Esophagus mucosa (tissue), 1 donor: ENCODE measurements at regions not wholly inside any gene's neighbourhood (a gene's known extent, or its start where the extent isn't known, plus 50 kb on each side); places are given as distances from the start of the nearest gene placed in this dataset.

Experiments used
- ATAC-seq: fragments of 200-7000 bp; cut with Tn5 transposase; one replicate; pipeline ENCODE4 v1.9.1; 2020
- donor health status: DM: yes; HTN: yes; CAD: no.

GRCh38 chr3:46089237-46090011, 62.1 kb upstream of the XCR1 start:
- peak; percentile 79 for ATAC-seq

DNA sequence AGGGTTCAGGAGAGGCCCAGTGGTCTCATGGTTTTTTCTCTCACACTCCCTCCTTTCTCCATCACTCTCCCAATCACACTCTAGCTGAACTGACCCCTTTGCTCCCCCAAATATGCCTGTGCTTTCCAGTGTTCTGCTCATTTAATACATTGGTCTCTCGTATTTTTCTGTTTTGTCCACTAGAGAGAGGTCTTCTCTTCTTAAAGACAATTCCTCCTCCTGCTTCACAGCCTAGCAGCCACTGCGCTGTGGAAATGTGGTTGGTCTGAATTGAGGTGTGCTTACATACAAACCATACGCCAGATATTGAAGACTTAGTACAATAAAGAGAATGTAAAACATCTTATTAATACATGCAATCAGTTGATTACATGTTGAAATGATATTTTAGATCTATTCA, 60.6 kb upstream of the XCR1 start:
- ATAC-seq: no peak

DNA sequence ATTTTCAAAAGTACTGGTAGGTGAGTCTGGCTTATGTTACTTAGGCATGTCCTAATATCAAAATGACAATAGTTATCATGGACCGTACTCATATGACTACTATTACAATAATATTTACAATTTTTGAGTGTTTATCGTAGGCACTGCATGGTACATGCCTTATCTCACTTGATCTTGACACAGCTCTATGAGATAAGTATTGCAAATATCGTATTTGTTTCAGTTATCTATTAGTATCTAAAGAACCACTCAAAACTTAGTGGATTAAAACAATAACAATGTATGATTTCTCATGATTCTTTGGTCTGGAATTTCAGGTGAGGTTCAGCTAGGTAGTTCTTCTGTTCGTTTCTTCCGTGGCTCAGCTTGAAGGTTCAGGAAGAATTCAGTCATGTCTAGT, 59.7 kb upstream of the XCR1 start:
- no peak for ATAC-seq

DNA sequence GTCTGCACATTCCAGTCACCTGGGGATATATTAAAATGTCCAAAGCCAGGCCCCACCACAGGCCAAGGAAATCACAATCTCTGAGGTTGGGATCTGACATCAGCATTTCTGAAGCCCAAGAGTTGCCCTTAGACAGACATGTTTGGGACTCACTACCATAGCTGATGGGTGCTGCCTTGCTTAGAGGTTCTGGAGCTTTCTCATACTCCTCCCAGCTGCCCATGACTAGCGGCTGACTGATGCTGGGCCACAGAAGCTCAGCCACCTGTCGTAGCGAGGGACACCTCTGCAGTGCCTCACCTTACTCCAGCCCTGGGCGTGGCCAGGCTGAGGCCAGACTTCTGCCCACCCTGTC, 58.8 kb upstream of the XCR1 start:
- ATAC-seq: no peak

GRCh38 chr3:46085421-46086082, 58.3 kb upstream of the XCR1 start:
- peak; percentile 48 for ATAC-seq

- no peak for ATAC-seq
These were observed 56.7 kb upstream of the XCR1 start for GRCh38 chr3:46083956-46084355.

DNA sequence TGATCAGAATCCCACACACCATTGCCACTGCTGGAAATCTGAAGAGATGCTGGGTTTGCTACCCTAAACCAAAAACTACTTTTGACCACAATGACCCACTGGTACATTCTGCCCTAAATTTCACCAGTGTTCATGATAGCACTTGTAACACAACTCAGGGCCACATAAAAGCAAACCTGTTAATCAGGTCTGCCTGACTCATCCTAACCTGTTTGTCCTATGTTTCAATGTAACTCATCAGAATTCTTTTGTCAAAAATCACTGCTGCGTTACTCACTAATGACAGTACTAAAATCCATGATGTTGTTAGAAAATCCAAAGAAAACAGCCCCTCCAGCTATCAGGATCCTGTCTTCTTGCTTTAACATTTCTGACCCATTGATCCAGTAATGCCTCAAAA, 55.6 kb upstream of the XCR1 start:
- ATAC-seq: peak; percentile 78

DNA sequence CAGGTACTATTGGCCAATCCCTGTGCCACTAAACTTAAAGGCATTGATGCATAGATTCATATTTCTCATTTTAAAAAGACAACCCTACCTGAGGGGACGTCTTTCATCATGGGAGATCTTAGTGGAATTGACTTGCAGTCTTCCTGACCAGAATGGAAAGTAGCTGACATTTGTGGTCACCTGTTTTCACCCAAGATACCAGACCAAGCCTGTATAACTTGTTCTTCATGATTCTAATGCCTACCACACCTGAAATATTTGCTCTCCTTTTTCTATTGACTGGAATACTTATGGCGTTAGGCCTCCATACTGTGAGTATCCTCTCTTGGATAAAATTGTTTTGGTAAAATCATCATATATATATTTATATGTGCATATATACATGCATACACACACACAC, 54.7 kb upstream of the XCR1 start:
- peak; percentile 52 for ATAC-seq

DNA sequence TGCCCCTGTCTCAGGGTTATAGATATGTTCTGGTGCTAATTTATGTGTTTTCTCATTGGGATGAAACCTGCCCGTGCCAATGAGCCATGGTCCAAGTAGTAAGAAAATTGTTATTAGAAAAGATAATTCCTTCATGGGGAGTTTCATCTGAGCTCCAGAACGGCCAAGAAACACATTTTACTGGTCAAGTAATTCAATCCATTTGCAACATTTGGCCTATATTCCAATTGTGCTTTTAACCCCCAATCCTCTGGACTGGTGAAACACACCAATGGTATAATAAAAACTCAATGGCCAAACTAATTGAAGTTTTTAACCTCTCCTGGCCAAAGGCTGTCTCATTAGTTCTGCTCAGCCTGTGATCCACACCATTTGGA, 53.7 kb upstream of the XCR1 start:
- no peak for ATAC-seq

- no peak for ATAC-seq
These were observed 53.1 kb upstream of the XCR1 start for GRCh38 chr3:46080124-46080968.

DNA sequence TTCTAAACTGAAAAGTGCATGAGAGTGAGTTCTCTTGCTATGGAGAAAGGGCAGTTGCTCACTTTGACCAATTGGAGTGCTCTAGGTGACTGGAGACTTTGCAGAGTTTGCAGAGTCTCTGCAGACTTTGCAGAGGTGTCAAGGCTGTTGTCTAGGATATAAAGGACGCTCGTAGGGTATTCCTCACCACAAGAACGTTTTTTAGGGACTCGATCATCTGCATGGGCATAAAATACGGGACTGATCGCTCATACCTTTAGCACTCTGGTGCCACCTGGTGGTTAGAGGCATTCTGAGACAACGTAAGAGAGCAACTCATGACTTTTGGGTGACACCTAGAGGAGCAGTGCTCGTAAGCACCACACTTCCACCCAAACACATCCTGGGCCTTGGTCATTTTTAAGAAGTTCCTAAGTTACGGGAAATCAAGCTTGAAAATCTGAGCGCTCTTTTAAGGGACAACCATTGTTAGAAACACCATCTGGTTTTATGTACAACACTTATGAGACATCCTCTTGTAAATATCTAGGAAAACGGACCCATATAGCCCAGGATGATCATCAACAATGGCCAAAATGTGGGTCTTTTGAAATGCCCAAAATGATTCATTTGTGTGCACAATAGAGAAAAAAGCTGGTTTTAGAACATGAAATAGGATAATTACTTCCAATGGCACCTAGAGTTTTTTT, 51.6 kb upstream of the XCR1 start:
- peak; percentile 92 for ATAC-seq
